GM21390 (cell line): ENCODE measurements at regions not wholly inside any gene's neighbourhood (a gene's known extent, or its start where the extent isn't known, plus 50 kb on each side); places are given as distances from the start of the nearest gene placed in this dataset.

Experiments
- ATAC-seq: cut with Tn5 transposase; IDR thresholded peaks from one replicate; pipeline ENCODE4 v1.9.1; 2021; ENCODE audit not compliant: unreplicated experiment

GRCh38 chr12:124633365-124634362 lies 66.3 kb upstream of the NCOR2 start:
- no peak for ATAC-seq

GRCh38 chr12:124632519-124632984 lies 65.1 kb upstream of the NCOR2 start:
- ATAC-seq, result no peak

DNA sequence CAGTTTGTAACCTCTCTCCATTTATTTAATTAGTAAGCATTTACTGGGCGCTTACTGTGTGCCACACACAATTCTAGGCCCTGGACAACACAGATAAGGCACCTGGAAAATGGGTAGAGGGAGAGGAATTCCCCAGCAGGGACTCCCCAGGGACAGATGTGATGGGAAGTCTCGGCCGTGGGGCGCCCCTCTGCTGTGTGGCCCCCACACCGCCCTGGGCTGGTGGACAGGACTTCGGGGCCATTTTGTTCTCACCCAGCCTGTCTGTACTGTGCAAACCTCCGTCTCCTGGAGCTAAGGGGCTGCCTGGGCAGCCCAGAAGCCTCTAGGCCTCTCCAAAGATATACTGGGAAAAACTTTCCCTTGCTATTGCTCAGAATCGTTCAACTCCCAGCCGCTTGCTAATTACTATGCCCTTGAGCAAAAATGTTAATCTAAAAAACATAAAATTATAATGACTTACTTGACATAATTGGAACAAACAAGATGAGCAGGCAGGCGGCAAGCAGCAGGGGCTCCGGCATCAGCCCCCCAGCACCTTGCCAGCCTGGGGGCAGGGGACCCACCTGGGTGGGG lies 64.4 kb upstream of the NCOR2 start:
- no peak for ATAC-seq

GRCh38 chr12:124630791-124631313 lies 63.4 kb upstream of the NCOR2 start:
- no peak for ATAC-seq

- no peak for ATAC-seq
These were observed 62.5 kb upstream of the NCOR2 start for GRCh38 chr12:124629789-124630480.

DNA sequence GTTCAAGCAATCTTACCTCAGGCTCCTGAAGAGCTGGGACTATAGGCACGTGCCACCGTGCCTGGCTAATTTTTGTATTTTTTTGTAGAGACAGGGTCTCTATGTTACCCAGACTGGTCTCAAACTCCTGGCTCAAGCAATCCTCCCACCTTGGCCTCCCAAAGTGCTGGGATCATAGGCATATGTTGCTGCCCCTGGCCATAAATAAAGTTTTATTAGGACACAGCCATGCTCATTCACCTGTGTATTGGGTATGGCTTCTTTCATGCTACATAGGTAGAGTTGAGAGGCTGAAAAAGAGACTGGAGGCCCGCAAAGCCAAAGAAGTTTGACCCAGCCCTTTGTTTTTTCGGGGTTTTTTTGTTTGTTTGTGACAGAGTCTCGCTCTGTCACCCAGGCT lies 61.7 kb upstream of the NCOR2 start:
- no peak for ATAC-seq

GRCh38 chr12:124627956-124628355 lies 60.5 kb upstream of the NCOR2 start:
- no peak for ATAC-seq

DNA sequence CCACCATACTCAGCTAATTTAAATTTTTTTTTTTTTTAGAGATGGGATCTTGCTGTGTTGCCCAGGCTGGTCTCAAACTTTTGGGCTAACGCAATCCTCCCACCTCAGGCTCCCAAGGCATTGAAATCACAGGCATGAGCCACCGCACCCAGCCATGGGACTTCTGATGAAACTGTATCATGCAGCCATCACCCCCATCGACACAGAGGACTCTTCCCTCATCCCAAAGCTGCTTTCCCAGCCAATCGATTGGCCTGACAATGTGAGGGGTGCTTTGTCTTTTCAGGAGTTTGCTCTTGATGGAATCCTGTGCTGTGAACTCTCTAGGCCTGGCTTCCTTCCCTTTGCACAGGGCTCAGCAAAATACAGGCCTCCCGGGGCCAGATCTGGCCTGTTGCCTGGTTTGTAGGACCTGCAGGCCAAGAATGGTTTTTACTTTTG lies 59.6 kb upstream of the NCOR2 start:
- no peak for ATAC-seq

GRCh38 chr12:124625867-124626675 lies 58.7 kb upstream of the NCOR2 start:
- no peak for ATAC-seq

DNA sequence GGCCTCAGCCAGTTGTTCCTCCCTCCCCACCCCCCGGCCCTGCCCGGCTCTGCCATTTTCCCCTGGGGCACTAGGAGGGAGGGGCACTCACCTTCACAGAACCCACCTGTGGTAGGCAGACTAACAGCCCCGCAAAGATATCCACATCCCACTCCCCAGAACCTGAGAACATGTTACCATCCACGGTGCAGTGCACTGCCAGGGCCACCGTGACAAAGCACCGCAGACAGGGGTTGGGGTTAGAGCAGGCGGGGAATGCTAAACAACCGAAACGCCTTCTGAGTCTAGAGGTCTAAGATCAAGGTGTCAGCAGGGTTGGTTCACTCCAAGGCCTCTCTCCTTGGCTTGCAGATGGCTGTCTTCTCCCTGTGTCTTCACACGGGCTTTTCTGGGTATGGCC lies 57.4 kb upstream of the NCOR2 start:
- no peak for ATAC-seq

DNA sequence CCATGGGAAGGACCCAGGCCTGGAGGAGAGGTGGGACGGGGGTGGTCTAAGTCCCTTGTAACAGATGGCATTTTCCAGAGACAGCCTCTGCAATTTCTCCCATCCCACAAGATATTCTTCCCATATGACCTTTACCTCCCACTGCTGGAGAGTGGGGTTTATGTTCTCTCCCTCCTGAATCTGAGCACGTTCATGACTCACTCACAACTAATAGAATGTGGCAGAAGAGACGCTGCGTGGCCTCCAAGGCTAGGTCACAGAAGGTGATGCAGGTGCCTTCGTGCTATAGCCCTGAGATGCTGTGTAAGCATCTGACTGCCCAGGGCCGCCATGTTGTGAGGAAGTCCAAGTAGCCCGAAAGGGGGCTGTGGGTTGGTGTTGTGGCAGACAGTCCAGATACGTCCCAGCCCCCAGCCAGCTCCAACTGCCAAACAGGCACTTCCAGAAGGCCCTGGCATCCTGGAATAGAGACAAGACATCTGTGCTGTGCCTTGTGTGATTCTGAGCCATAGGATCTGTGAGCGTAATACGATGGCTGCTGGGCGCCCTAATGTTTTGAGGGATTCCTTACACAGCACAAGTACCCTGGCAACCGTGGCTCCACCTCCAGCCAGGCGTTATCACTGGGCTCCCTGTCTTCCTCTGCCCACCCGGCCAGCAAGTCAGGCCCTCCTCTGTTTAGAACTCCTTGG lies 56.1 kb upstream of the NCOR2 start:
- ATAC-seq, result no peak

DNA sequence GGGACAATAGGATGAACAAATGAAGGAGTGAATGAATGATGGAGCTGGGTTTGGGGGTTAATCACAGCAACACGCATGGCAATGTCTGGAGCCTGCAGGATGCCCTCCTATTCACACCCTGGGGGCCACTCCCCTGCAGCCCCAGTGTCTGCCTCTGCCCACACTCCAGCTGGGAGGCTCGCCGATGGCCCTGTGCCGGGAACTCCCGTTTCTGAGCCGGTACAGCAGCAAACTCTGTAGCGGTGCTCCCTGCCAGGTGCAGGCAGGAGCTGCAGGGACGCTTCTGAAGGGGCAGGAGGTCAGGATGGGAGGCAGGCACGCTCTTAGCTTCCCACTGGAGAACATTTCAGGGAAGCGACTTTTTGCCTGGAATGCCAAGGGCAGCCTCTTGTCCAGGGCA lies 55.4 kb upstream of the NCOR2 start:
- ATAC-seq, result no peak

DNA sequence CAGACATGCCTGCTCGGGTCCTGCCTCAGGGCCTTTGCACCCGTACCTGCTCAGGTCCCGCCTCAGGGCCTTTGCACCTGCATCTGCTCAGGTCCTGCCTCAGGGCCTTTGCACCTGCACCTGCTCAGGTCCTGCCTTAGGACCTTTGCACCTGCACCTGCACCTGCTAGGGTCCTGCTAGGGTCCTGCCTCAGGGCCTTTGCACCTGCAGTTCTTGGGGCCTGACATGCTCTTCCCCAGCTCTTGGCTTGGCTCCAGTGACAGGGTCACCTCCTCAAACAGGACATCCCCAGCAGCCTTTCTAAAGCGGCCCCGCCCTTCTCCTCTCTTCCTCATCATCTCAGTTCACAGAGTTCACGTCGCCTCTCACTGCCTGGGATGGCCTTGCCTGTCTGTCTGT lies 54.9 kb upstream of the NCOR2 start:
- no peak for ATAC-seq

DNA sequence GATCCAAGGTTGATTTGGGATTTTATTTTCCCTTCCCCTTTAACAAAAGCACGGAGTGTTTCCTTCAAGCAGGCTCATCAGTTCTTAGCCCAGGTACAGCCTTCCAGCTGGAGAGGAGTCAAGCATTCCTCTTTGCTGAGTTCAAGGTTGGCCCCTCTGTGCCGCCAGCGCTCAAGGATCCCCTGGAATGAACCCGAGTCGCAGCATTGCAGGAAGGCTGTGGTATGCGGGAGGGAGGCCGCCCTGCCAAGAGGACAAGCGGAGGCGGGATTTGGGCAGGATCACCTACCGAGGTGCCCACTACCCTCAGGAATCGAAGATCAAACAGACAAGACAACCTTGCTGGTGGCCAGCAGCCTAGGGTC lies 53.9 kb upstream of the NCOR2 start:
- ATAC-seq, result no peak

- no peak for ATAC-seq
These were observed 53.3 kb upstream of the NCOR2 start for GRCh38 chr12:124620606-124621295.

- ATAC-seq, result no peak
These were observed 51.0 kb upstream of the NCOR2 start for GRCh38 chr12:124618291-124618902.

GRCh38 chr12:124617615-124618014 lies 50.2 kb upstream of the NCOR2 start:
- no peak for ATAC-seq
